ENCODE measurements at regions not wholly inside any gene's neighbourhood (a gene's known extent, or its start where the extent isn't known, plus 50 kb on each side); places are given as distances from the start of the nearest gene placed in this dataset.

GRCh38 chr15:24878153-24878552 is 76.6 kb upstream of the SNRPN start:
- Histone ChIP-seq H4K91ac (replicated peaks; ENCODE audit: insufficient read length, low read length) (no peak overlapping the region), H3K23me2 (ENCODE audit: low read depth, low read length) (no peaks in the 10 kb centered on the region), H3K23ac (ENCODE audit: insufficient read length) (no peak overlapping the region), H2BK120ac (replicated peaks; ENCODE audit: low read depth, low read length) (no peak overlapping the region), H3K4me1 (replicated peaks in 1 of 4; ENCODE audit: control insufficient read depth in 3 of 4, insufficient read depth in 4 of 4, low read length in 3 of 4) (peaks cover 0 to 8% (median 4%) of the 10 kb centered on the region in 4 experiments; a peak in 2 of 7 replicates), H3K18ac (ENCODE audit: extremely low read depth, low read length) (no peak overlapping the region), H2AK5ac (ENCODE audit: low read depth, low read length) (no peak overlapping the region), H3K27me3 (replicated peaks in 1 of 4; ENCODE audit: control insufficient read depth in 3 of 4, extremely low read depth in 1 of 4, insufficient read depth in 3 of 4, low read length in 3 of 4) (no peaks in the 10 kb centered on the region), H2BK15ac (ENCODE audit: low read length) (no peak overlapping the region), H3K4me2 (ENCODE audit: insufficient read depth in 1 of 2, low read depth in 2 of 2, low read length in 2 of 2) (no peak overlapping the region), H3K4me3 (ENCODE audit: extremely low read depth in 1 of 4, insufficient read depth in 2 of 4, low read depth in 3 of 4, low read length in 4 of 4) (no peak overlapping the region), H4K20me1 (replicated peaks in 1 of 2; ENCODE audit: control insufficient read depth in 1 of 2, insufficient read depth in 2 of 2, low read length in 2 of 2) (no peaks in the 10 kb centered on the region), H3K9ac (replicated peaks in 1 of 4; ENCODE audit: extremely low read depth in 1 of 4, low read depth in 3 of 4, low read length in 3 of 4) (no peak overlapping the region), H2BK12ac (ENCODE audit: low read depth, low read length) (no peak overlapping the region), H2AFZ (ENCODE audit: low read length) (no peak overlapping the region), H2BK5ac (ENCODE audit: low read depth, low read length) (no peak overlapping the region; the same call in 1 of the 2 replicates), H3K56ac (replicated peaks; ENCODE audit: insufficient read length, low read depth, low read length) (no peak overlapping the region), H4K5ac (ENCODE audit: insufficient read length, low read depth, low read length) (no peak overlapping the region), H3K36me3 (ENCODE audit: control insufficient read depth in 2 of 4, insufficient read depth in 4 of 4, low read length in 3 of 4) (no peaks in the 10 kb centered on the region), H3K27ac (ENCODE audit: low read depth, low read length) (no peak overlapping the region), H3K79me1 (ENCODE audit: low read depth, low read length) (no peaks in the 10 kb centered on the region), H3K4ac (replicated peaks; ENCODE audit: insufficient read length, low read depth, low read length) (no peak overlapping the region), H2BK20ac (ENCODE audit: low read length) (no peak overlapping the region), H3K14ac (ENCODE audit: insufficient read length) (no peak overlapping the region), H3K9me3 (ENCODE audit: insufficient read depth in 2 of 2, low read depth in 1 of 2, low read length in 1 of 2) (peaks cover 0 to 20% of the 10 kb centered on the region in 2 experiments; a peak in 3 of 4 replicates), H4K8ac (ENCODE audit: extremely low read depth, insufficient read depth, low read length) (peak overlapping the region; percentile 89; the same call in 1 of the 2 replicates), H3K79me2 (ENCODE audit: control insufficient read depth in 1 of 2, insufficient read depth in 2 of 2, low read length in 2 of 2) (no peaks in the 10 kb centered on the region)
- no peak for DNase-seq (ENCODE audit: low read depth in 1 of 2, low spot score in 2 of 2)
- ChIA-PET POLR2A (ENCODE audit: partially characterized antibody) (interaction anchor here (1.5 to 3.0 kb wide), 2 partner anchors 14 to 20 kb away, joined by 3 to 15 read pairs; no protein-coding TSS in a partner anchor), CTCF (ENCODE audit: partially characterized antibody) (interaction anchor here (0.6 kb wide), 1 partner anchor 67 kb away, joined by 3 read pairs; no protein-coding TSS in a partner anchor)
- TF ChIP-seq CEBPB (IDR thresholded peaks at IDR 0.05; ENCODE audit: low read depth, low read length) (no peak), RXRA (IDR thresholded peaks at IDR 0.05; ENCODE audit: insufficient read depth, low read depth, low read length) (no peak), RAD21 (IDR thresholded peaks at IDR 0.05 in 1 of 2, conservative IDR thresholded peaks at IDR 0.05 in 1 of 2; ENCODE audit: low read depth in 2 of 2, low read length in 2 of 2) (no peak), USF2 (IDR thresholded peaks at IDR 0.05; ENCODE audit: low read length) (no peak), ATF3 (IDR thresholded peaks at IDR 0.05; ENCODE audit: insufficient read depth, low read depth, low read length) (no peak), JUND (IDR thresholded peaks at IDR 0.05; ENCODE audit: low read length) (no peak), SRF (IDR thresholded peaks at IDR 0.05; ENCODE audit: low read depth, low read length) (no peak), TBP (IDR thresholded peaks at IDR 0.05; ENCODE audit: low read depth, low read length) (no peak), SUZ12 (IDR thresholded peaks at IDR 0.05; ENCODE audit: low read length) (no peak), TEAD4 (IDR thresholded peaks at IDR 0.05; ENCODE audit: low read depth, low read length) (no peak), RNF2 (IDR thresholded peaks at IDR 0.05; ENCODE audit: borderline replicate concordance, low read depth, low read length, missing control alignments, poor library complexity, severe bottlenecking) (no peak), MAFK (IDR thresholded peaks at IDR 0.05; ENCODE audit: low read depth, low read length) (no peak)
- WGBS, 2 experiments (ENCODE audit: extremely low coverage in 1 of 2, insufficient coverage in 1 of 2, insufficient read length in 1 of 2, insufficient replicate concordance in 2 of 2, low coverage in 1 of 2, low lambda C conversion rate in 2 of 2, missing lambda C conversion rate in 1 of 2): 93% methylated on average over 36 of the region's 37 CpGs; no CpG with 5 or more reads in 1 of the 2 experiments
- FAIRE-seq: no peak
